A549 (cell line): ENCODE measurements at regions not wholly inside any gene's neighbourhood (a gene's known extent, or its start where the extent isn't known, plus 50 kb on each side); places are given as distances from the start of the nearest gene placed in this dataset.

Source experiments
- ATAC-seq, 2 experiments: fragments of 200-7000 bp in 1 of 2; fragments of >200 bp in 1 of 2; cut with Nextera tagmentation in 1 of 2; cut with Tn5 transposase in 1 of 2; 3 replicates each; pipeline versions ENCODE4 v1.8.0 to v1.9.1; 2018 to 2020; ENCODE audit warnings: mild to moderate bottlenecking in 1 of 2, moderate library complexity in 1 of 2
- CTCF ChIA-PET: fragments of 300-600 bp; sonication (Branson Sonifier 250); formaldehyde crosslinking; extraction: SDS; loops from one replicate; lab custom pipeline; 2021; ENCODE audit warnings: antibody characterized with exemption, inconsistent platforms; lab: Yijun Ruan, JAX
- POLR2A ChIA-PET: fragments of 350-600 bp; formaldehyde crosslinking; extraction: SDS; loops from one replicate; lab custom pipeline; 2021; ENCODE audit warnings: antibody characterized with exemption, inconsistent platforms; lab: Yijun Ruan, JAX
- DNase-seq, 2 experiments: peaks; one replicate each; pipeline versions ENCODE4 v3.0.0 to v3.0.0-alpha.2; 2011 to 2016; ENCODE audit warnings: low read depth in 1 of 2, low spot score in 1 of 2
- FAIRE-seq: peaks from 2 replicates; lab custom pipeline; 2011; peaks lifted over from hg19 to GRCh38; lab: Jason Lieb, UNC
- H3K27ac ChIP-seq, 2 experiments: fragments of >200 bp; sonication (Bioruptor Twin); formaldehyde crosslinking; 3 replicates each; pipeline ENCODE4 v1.5.1; 2016 to 2017
- H3K4me1 ChIP-seq: fragments of >200 bp; sonication (Bioruptor Twin); formaldehyde crosslinking; 3 replicates; pipeline ENCODE4 v1.6.1; 2016
- H3K4me2 ChIP-seq: fragments of >200 bp; sonication (Bioruptor Twin); formaldehyde crosslinking; 3 replicates; pipeline ENCODE4 v1.6.1; 2016
- H3K4me3 ChIP-seq: fragments of >200 bp; sonication (Bioruptor Twin); formaldehyde crosslinking; 3 replicates; pipeline ENCODE4 v1.5.1; 2016
- H3K9me3 ChIP-seq: fragments of >200 bp; sonication (Bioruptor Twin); formaldehyde crosslinking; 3 replicates; pipeline ENCODE4 v1.6.1; 2016
- CBX2 ChIP-seq: fragments of 200-600 bp; sonication (generic); IDR thresholded peaks from 2 replicates; pipeline ENCODE4 v1.6.1; 2016; ENCODE audit warnings: low read depth, mild to moderate bottlenecking, borderline replicate concordance
- EHF ChIP-seq: fragments of 250-450 bp; sonication (Bioruptor Pico); IDR thresholded peaks from 2 replicates; pipeline ENCODE4 v1.5.0; 2020; ENCODE audit warnings: mild to moderate bottlenecking
- ELK1 ChIP-seq: fragments of 150-350 bp; IDR thresholded peaks from 2 replicates; pipeline ENCODE4 v1.6.1; 2014; ENCODE audit warnings: low read depth, mild to moderate bottlenecking, low read length
- FOSB ChIP-seq: fragments of 250-450 bp; sonication (Bioruptor Pico); IDR thresholded peaks from 2 replicates; pipeline ENCODE4 v1.5.0; 2020; ENCODE audit warnings: mild to moderate bottlenecking, moderate library complexity
- HEYL ChIP-seq: fragments of 250-450 bp; sonication (Bioruptor Pico); IDR thresholded peaks from 2 replicates; pipeline ENCODE4 v1.8.0; 2021; ENCODE audit warnings: mild to moderate bottlenecking, moderate library complexity
- HOXB13 ChIP-seq: fragments of 250-450 bp; sonication (Bioruptor Pico); IDR thresholded peaks from 2 replicates; pipeline ENCODE4 v1.5.0; 2020; ENCODE audit warnings: low read depth, mild to moderate bottlenecking, moderate library complexity
- JUNB ChIP-seq: fragments of >200 bp; sonication (Bioruptor Twin); formaldehyde crosslinking; IDR thresholded peaks from 2 replicates; pipeline ENCODE4 v1.6.1; 2016
- KDM5A ChIP-seq: fragments of 200-600 bp; sonication (generic); IDR thresholded peaks from 2 replicates; pipeline ENCODE4 v1.6.1; 2016; ENCODE audit warnings: antibody characterized with exemption, mild to moderate bottlenecking
- MAFK ChIP-seq: fragments of 450-650 bp; IDR thresholded peaks from 2 replicates; pipeline ENCODE4 v1.6.1; 2014; ENCODE audit not compliant: partially characterized antibody
- MAX ChIP-seq: IDR thresholded peaks from 2 replicates; pipeline ENCODE4 v1.6.1; 2012
- NFE2L2 ChIP-seq: fragments of 150-350 bp; conservative IDR thresholded peaks from 2 replicates; pipeline ENCODE4 v1.6.1; 2014; ENCODE audit warnings: low read length
- RAD21 ChIP-seq, 2 experiments: fragments of >200 bp in 1 of 2; sonication (Bioruptor Twin) in 1 of 2; formaldehyde crosslinking in 1 of 2; IDR thresholded peaks in 1 of 2; conservative IDR thresholded peaks in 1 of 2; 2 replicates in 1 of 2; 3 replicates in 1 of 2; pipeline ENCODE4 v1.6.1; 2012 to 2018; ENCODE audit warnings: inconsistent platforms in 1 of 2
- RCOR1 ChIP-seq: fragments of 150-350 bp; IDR thresholded peaks from 2 replicates; pipeline ENCODE4 v1.6.1; 2014; ENCODE audit warnings: antibody characterized with exemption, low read length, low read depth
- TP53 ChIP-seq: fragments of 250-450 bp; sonication (Bioruptor Pico); IDR thresholded peaks from 2 replicates; pipeline ENCODE4 v1.5.0; 2021; ENCODE audit warnings: mild to moderate bottlenecking, moderate library complexity
- ZNF302 ChIP-seq: fragments of 250-450 bp; sonication (Bioruptor Pico); IDR thresholded peaks from 2 replicates; pipeline ENCODE4 v1.9.0; 2021; ENCODE audit warnings: inconsistent platforms, mild to moderate bottlenecking, moderate library complexity
- ZSCAN20 ChIP-seq: fragments of 250-450 bp; sonication (Bioruptor Pico); IDR thresholded peaks from 2 replicates; pipeline ENCODE4 v1.8.0; 2022; ENCODE audit warnings: mild to moderate bottlenecking, moderate library complexity
- WGBS: methylation state at CpG from one replicate; pipeline ENCODE4 v1.1.6; 2017; ENCODE audit errors: missing lambda C conversion rate; 5-methylcytosine and 5-hydroxymethylcytosine counted together

- Histone ChIP-seq H3K27ac (no peak overlapping the region), H3K4me2 (no peak overlapping the region), H3K4me1 (no peaks in the 10 kb centered on the region), H3K9me3 (no peaks in the 10 kb centered on the region), H3K4me3 (no peak overlapping the region)
- TF ChIP-seq MAX: no peak
- FAIRE-seq (no peak), DNase-seq (no peak), ATAC-seq (no peak)
- ChIA-PET POLR2A (no interaction called here), CTCF (interaction anchor here (1.3 kb wide), 1 partner anchor 274 kb away, joined by 3 read pairs; no protein-coding TSS in a partner anchor)
- WGBS: 87% methylated on average over 1 of the region's 1 CpG
These were observed 155.6 kb downstream of the AQP4 start for GRCh38 chr18:26709897-26710296.

GRCh38 chr18:26708806-26709716 lies 156.4 kb downstream of the AQP4 start:
- Histone ChIP-seq H3K4me2 (no peak overlapping the region), H3K4me3 (no peak overlapping the region), H3K9me3 (no peaks in the 10 kb centered on the region), H3K4me1 (no peaks in the 10 kb centered on the region), H3K27ac (no peak overlapping the region)
- ChIA-PET CTCF (interaction anchor here (1.3 kb wide), 1 partner anchor 273 kb away, joined by 3 read pairs; no protein-coding TSS in a partner anchor), POLR2A (no interaction called here)
- TF ChIP-seq ZNF302 (CRISPR knock-in tag) (no peak), MAFK (peak; percentile 77), HOXB13 (CRISPR knock-in tag) (no peak)
- FAIRE-seq: no peak
- no peak for DNase-seq
- 65% methylated on average over 7 of the region's 7 CpGs for WGBS
- no peak for ATAC-seq

DNA sequence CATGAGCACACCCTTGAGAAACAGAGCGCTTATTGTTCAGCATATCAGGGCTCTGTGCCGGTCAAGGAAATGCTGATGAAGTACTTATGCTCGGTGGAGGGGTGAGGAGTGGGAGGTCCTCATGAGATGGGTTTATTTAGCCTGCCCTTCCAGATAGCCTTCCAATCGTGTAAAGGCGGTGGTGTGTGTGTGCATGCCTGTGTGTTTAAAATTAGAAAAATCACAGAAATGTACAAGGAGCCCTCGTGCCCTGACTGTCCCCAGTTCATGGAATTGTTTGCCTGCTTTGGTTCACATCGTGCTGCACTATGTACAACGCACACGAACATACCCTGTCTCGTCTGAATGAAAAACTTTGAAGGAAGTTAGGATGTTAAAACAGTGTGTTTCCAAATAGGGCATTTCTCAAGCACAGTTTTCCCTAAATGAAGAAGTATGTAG lies 158.6 kb downstream of the AQP4 start:
- 82% methylated on average over 10 of the region's 10 CpGs for WGBS
- TF ChIP-seq EHF (CRISPR knock-in tag): no peak
- TF ChIP-seq CBX2: no peak
- no peak for TF ChIP-seq RCOR1
- TF ChIP-seq KDM5A: no peak
- no peak for TF ChIP-seq JUNB
- TF ChIP-seq NFE2L2: no peak
- no peak for TF ChIP-seq HEYL (CRISPR knock-in tag)
- no peak for TF ChIP-seq ZSCAN20 (CRISPR knock-in tag)
- ATAC-seq (no peak), DNase-seq (no peak), FAIRE-seq (no peak)
- Histone ChIP-seq H3K9me3 (no peaks in the 10 kb centered on the region), H3K4me3 (no peak overlapping the region), H3K4me2 (no peak overlapping the region), H3K4me1 (no peaks in the 10 kb centered on the region), H3K27ac (no peak overlapping the region)
- ChIA-PET POLR2A (interaction anchor here (0.9 kb wide), 1 partner anchor 50 kb away, joined by 3 read pairs; no protein-coding TSS in a partner anchor), CTCF (no interaction called here)

GRCh38 chr18:26705757-26706156 lies 157.4 kb upstream of the KCTD1 start:
- ChIA-PET POLR2A (no interaction called here), CTCF (no interaction called here)
- Histone ChIP-seq H3K4me3 (no peak overlapping the region), H3K27ac (no peak overlapping the region), H3K4me2 (no peak overlapping the region), H3K9me3 (no peaks in the 10 kb centered on the region), H3K4me1 (no peaks in the 10 kb centered on the region)
- ATAC-seq: no peak
- DNase-seq: no peak
- no peak for FAIRE-seq
- TF ChIP-seq MAFK: no peak
- no peak for TF ChIP-seq ZSCAN20 (CRISPR knock-in tag)
- no peak for TF ChIP-seq RAD21 (conservative IDR thresholded peaks at IDR 0.05 in 1 of 2, IDR thresholded peaks at IDR 0.05 in 1 of 2)

DNA sequence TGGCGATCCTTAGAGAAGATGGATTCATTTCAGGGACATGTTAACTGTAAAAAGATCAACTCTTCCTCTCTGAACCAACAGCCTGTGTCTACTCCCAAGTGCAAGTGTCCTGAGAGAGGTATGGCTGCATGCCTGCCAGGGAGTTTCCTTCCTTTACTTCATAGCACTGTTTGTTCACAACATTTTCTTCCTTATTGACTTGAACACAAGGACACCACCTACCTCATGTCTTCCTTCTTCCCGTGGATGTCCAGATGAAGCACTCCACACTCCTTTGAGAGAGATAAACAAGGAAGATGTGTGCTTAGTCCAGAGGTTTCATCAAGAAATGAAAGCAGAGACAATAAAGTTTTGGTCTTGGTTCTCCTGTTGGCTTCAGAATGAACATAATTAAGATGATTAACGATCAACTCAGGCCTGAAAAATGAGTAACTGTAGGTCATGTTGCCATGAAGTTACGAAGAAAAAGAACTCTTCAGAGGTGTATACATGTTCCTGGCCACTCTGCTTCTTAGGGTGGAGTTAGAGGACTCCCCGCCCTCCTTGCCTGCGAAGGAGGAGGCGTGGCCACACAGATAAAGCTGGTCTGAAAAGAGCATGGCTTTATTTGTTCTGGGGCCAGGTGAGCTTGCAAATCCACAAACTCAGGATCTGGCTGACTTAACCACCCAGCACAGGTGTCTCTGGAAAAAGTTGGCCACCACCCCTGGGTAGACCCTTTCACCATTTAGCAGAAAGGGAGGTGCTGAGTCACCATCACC lies 155.0 kb upstream of the KCTD1 start:
- Histone ChIP-seq H3K4me2 (no peak overlapping the region), H3K27ac (no peak overlapping the region), H3K4me3 (no peak overlapping the region), H3K9me3 (no peaks in the 10 kb centered on the region), H3K4me1 (no peaks in the 10 kb centered on the region)
- no peak for TF ChIP-seq ELK1
- TF ChIP-seq TP53: no peak
- no peak for TF ChIP-seq FOSB (CRISPR knock-in tag)
- no peak for TF ChIP-seq KDM5A
- DNase-seq (peak in 1 of 2 experiments; percentile 4), ATAC-seq (no peak), FAIRE-seq (no peak)
- WGBS: 81% methylated on average over 7 of the region's 7 CpGs
- CTCF ChIA-PET: no interaction called here
- POLR2A ChIA-PET: no interaction called here
